Nephron (organoid): ENCODE measurements at regions not wholly inside any gene's neighbourhood (a gene's known extent, or its start where the extent isn't known, plus 50 kb on each side); places are given as distances from the start of the nearest gene placed in this dataset.

Source experiments
- H3K27ac Mint-ChIP-seq, 3 experiments: 2 replicates each; pipeline ENCODE4 v1.8.0; 2020; ENCODE audit warnings: mixed read lengths in 3 of 3, mild to moderate bottlenecking in 2 of 3, moderate library complexity in 1 of 3
- H3K27me3 Mint-ChIP-seq: 2 replicates; pipeline ENCODE4 v1.8.0; 2021; ENCODE audit warnings: low read depth, mild to moderate bottlenecking, moderate library complexity, mixed read lengths
- H3K36me3 Mint-ChIP-seq: 2 replicates; pipeline ENCODE4 v1.8.0; 2020; ENCODE audit warnings: low read depth, mixed read lengths
- H3K4me1 Mint-ChIP-seq: 2 replicates; pipeline ENCODE4 v1.8.0; 2020; ENCODE audit warnings: mixed read lengths
- H3K4me3 Mint-ChIP-seq, 3 experiments: 2 replicates each; pipeline ENCODE4 v1.8.0; 2020; ENCODE audit warnings: mild to moderate bottlenecking in 3 of 3, mixed read lengths in 3 of 3, moderate library complexity in 2 of 3
- H3K9me3 Mint-ChIP-seq: 2 replicates; pipeline ENCODE4 v1.8.0; 2020; ENCODE audit warnings: mixed read lengths
- CTCF ChIP-seq, 3 experiments: fragments of 200-600 bp; sonication (generic); IDR thresholded peaks; one replicate each; pipeline ENCODE4 v1.5.0; 2021; ENCODE audit warnings: antibody characterized with exemption in 3 of 3; ENCODE audit not compliant: unreplicated experiment in 3 of 3

DNA sequence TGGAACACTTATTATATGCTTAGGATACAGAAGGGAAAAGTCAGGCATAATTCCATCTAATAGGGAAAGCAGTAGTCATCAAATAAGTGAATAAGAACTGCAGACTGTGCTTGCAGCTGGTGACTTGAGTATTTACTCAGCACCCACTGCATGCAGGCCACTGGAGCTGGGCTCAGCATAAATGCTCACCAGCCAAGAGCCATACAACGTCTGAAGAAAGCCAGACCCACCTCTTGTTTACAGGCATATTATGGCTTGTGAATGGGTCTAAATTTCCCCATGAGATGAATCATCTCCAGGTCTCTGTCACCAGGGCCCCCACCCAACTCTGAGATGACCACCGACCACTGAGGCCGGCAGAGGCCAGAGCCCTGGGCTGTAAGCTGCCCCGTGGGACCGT, 123.8 kb upstream of the PKDCC start:
- H3K9me3 Mint-ChIP-seq, result no peaks in the 10 kb centered on the region
- H3K27me3 Mint-ChIP-seq, result peaks cover 10% of the 10 kb centered on the region
- H3K4me1 Mint-ChIP-seq, result peaks cover 61% of the 10 kb centered on the region
- no peak overlapping the region for H3K4me3 Mint-ChIP-seq
- no peaks in the 10 kb centered on the region for H3K36me3 Mint-ChIP-seq
- H3K27ac Mint-ChIP-seq, result peak overlapping the region in 2 of 3 experiments; percentile 73 to 82
- no peak for TF ChIP-seq CTCF (IDR thresholded peaks at IDR 0.05; ENCODE audit: unreplicated experiment in 3 of 3)

- Mint-ChIP-seq H3K4me1 (peaks cover 69% of the 10 kb centered on the region), H3K4me3 (no peak overlapping the region), H3K9me3 (no peaks in the 10 kb centered on the region), H3K27me3 (peaks cover 13% of the 10 kb centered on the region), H3K27ac (peak overlapping the region in 2 of 3 experiments; percentile 88 to 99), H3K36me3 (no peaks in the 10 kb centered on the region)
- TF ChIP-seq CTCF (IDR thresholded peaks at IDR 0.05; ENCODE audit: unreplicated experiment in 3 of 3), result no peak
Observed at GRCh38 chr2:41924709-41925408, 123.0 kb upstream of the PKDCC start.

- no peaks in the 10 kb centered on the region for H3K36me3 Mint-ChIP-seq
- peaks cover 78% of the 10 kb centered on the region for H3K4me1 Mint-ChIP-seq
- H3K27me3 Mint-ChIP-seq, result peaks cover 13% of the 10 kb centered on the region
- no peak overlapping the region for H3K4me3 Mint-ChIP-seq
- no peak for TF ChIP-seq CTCF (IDR thresholded peaks at IDR 0.05; ENCODE audit: unreplicated experiment in 3 of 3)
- H3K27ac Mint-ChIP-seq, result peak overlapping the region; percentile 85 to 99 (median 88)
- no peaks in the 10 kb centered on the region for H3K9me3 Mint-ChIP-seq
Observed at GRCh38 chr2:41925712-41926111, 122.1 kb upstream of the PKDCC start.

DNA sequence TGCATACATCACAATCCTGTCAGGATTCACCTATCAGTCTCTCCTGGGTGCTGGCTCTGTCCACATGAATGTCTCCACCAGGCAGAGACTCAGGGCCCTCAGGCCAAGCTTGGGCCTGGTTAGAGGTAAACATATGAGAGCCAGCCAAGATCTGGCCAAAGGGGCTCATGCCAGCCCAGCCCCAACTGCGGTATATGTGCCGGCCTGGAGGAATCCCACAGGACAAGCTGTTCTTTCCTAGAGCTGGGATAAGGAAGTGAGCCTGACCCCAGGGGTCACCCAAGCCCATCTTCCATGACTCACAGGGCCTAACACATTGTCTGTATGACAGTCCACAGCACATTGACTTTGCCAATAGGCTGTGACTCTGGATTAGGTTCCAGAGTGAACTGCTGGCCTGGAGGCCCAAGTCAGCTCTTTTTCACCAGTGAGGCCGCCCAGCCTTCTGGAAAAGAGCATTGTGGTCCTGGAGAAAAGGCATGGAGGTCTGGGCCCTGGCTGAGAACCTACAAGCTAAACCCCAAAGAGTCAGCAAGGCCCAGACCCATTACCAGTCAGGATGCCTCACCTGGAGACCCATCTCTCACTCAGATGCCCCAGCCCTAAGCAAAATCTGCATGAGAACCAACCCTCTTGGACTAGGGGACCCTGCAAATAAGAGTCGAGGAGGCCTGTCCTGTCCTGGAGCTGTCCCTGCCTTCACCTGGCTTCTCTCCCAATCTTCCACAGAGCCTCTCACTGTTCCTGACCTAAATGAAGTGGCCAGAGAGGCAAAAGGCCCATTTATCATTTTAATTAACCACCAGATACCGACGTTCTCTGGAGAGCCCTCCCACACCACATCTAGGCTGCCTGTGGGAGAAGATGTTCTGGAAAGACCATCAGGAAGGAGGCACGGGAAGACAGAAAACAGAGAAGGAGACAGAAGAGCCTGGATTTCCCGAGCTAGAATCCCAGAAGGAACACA, 120.9 kb upstream of the PKDCC start:
- no peaks in the 10 kb centered on the region for H3K36me3 Mint-ChIP-seq
- peaks cover 87% of the 10 kb centered on the region for H3K4me1 Mint-ChIP-seq
- H3K4me3 Mint-ChIP-seq, result peak overlapping the region in 2 of 3 experiments; percentile 6 to 8
- no peaks in the 10 kb centered on the region for H3K9me3 Mint-ChIP-seq
- peaks cover 7% of the 10 kb centered on the region for H3K27me3 Mint-ChIP-seq
- TF ChIP-seq CTCF (IDR thresholded peaks at IDR 0.05; ENCODE audit: unreplicated experiment in 3 of 3), result no peak
- peak overlapping the region; percentile 85 to 99 (median 96) for H3K27ac Mint-ChIP-seq

DNA sequence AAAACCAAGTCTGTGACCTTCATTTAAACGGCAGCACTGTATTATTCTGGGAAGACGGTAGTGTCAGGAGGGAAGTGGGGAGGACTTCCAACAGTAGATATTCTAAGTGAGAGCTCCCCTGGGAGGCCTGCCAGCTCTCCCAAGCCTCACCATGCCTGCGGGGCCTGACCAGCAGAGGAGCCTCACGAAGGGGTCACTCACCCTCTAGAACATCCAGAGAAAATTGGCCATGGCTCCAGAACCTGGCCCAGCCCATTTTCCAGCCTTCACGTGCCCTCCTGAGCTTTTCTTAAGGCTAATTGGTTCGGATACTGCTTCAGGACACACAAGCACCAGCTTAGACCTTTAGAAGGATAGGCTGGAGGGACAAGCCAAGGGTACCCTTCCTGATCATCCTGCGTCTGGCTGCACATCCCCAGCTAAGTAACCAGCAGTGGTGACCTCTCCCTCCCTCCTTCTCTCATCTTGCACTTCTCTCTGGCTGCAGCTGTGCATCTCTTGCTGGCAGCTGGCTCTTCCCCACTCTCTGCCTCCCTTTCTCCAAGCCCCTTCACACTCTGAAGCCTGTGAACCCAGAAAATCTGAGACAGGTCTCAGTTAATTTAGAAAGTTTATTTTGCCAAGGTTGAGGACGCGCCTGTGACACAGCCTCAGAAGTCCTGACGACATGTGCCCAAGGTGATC, 120.1 kb upstream of the PKDCC start:
- peaks cover 7% of the 10 kb centered on the region for H3K27me3 Mint-ChIP-seq
- H3K27ac Mint-ChIP-seq, result peak overlapping the region; percentile 81 to 99 (median 96)
- no peaks in the 10 kb centered on the region for H3K9me3 Mint-ChIP-seq
- peaks cover 88% of the 10 kb centered on the region for H3K4me1 Mint-ChIP-seq
- TF ChIP-seq CTCF (IDR thresholded peaks at IDR 0.05; ENCODE audit: unreplicated experiment in 3 of 3), result no peak
- peak overlapping the region in 2 of 3 experiments; percentile 6 to 15 for H3K4me3 Mint-ChIP-seq
- no peaks in the 10 kb centered on the region for H3K36me3 Mint-ChIP-seq
